A204.1 (cell line): ENCODE measurements at regions not wholly inside any gene's neighbourhood (a gene's known extent, or its start where the extent isn't known, plus 50 kb on each side); places are given as distances from the start of the nearest gene placed in this dataset.

Source experiments
- FAIRE-seq: peaks from 2 replicates; lab custom pipeline; 2012; peaks lifted over from hg19 to GRCh38; lab: Jason Lieb, UNC

GRCh38 chr10:36629476-36629875 is 495.9 kb upstream of the ANKRD30A start:
- no peak for FAIRE-seq

GRCh38 chr10:36624551-36625100 is 500.8 kb upstream of the ANKRD30A start:
- no peak for FAIRE-seq

GRCh38 chr10:36621346-36621745 is 504.1 kb upstream of the ANKRD30A start:
- FAIRE-seq: no peak

GRCh38 chr10:36612436-36612835 is 513.0 kb upstream of the ANKRD30A start:
- no peak for FAIRE-seq

GRCh38 chr10:36608866-36609265 is 516.5 kb upstream of the ANKRD30A start:
- FAIRE-seq: no peak

- FAIRE-seq: no peak
These were observed 517.1 kb upstream of the ANKRD30A start for GRCh38 chr10:36608251-36608650.

- no peak for FAIRE-seq
These were observed 519.1 kb upstream of the ANKRD30A start for GRCh38 chr10:36606234-36606839.

- FAIRE-seq: no peak
These were observed 521.1 kb upstream of the ANKRD30A start for GRCh38 chr10:36604316-36604715.

GRCh38 chr10:36603688-36604087 is 521.7 kb upstream of the ANKRD30A start:
- no peak for FAIRE-seq

GRCh38 chr10:36602374-36602773 is 523.0 kb upstream of the ANKRD30A start:
- FAIRE-seq: no peak

GRCh38 chr10:36597756-36598320 is 527.6 kb upstream of the ANKRD30A start:
- no peak for FAIRE-seq

- no peak for FAIRE-seq
These were observed 532.4 kb upstream of the ANKRD30A start for GRCh38 chr10:36592964-36593363.

- no peak for FAIRE-seq
These were observed 534.0 kb upstream of the ANKRD30A start for GRCh38 chr10:36591436-36591835.

GRCh38 chr10:36583690-36584089 is 541.7 kb upstream of the ANKRD30A start:
- no peak for FAIRE-seq

GRCh38 chr10:36581237-36581636 is 544.2 kb upstream of the ANKRD30A start:
- FAIRE-seq: no peak

- FAIRE-seq: no peak
These were observed 547.1 kb upstream of the ANKRD30A start for GRCh38 chr10:36578306-36578705.

GRCh38 chr10:36577126-36577525 is 548.3 kb upstream of the ANKRD30A start:
- FAIRE-seq: no peak

- FAIRE-seq: no peak
These were observed 551.2 kb upstream of the ANKRD30A start for GRCh38 chr10:36574207-36574606.

GRCh38 chr10:36573246-36573645 is 552.2 kb upstream of the ANKRD30A start:
- no peak for FAIRE-seq

GRCh38 chr10:36564433-36564832 is 561.0 kb upstream of the ANKRD30A start:
- no peak for FAIRE-seq

- no peak for FAIRE-seq
These were observed 565.7 kb upstream of the ANKRD30A start for GRCh38 chr10:36559412-36560400.

GRCh38 chr10:36556468-36556867 is 568.9 kb upstream of the ANKRD30A start:
- FAIRE-seq: no peak

- FAIRE-seq: no peak
These were observed 570.4 kb upstream of the ANKRD30A start for GRCh38 chr10:36555036-36555435.
